ENCODE measurements at regions not wholly inside any gene's neighbourhood (a gene's known extent, or its start where the extent isn't known, plus 50 kb on each side); places are given as distances from the start of the nearest gene placed in this dataset.

GRCh38 chr1:118298397-118298796, 113.4 kb upstream of the SPAG17 start:
- TF ChIP-seq POLR2A (IDR thresholded peaks at IDR 0.05) (no peak), CTCF (IDR thresholded peaks at IDR 0.05) (no peak)

Measured in transverse colon (tissue), 3 donors.